GM21786 (cell line): ENCODE measurements at regions not wholly inside any gene's neighbourhood (a gene's known extent, or its start where the extent isn't known, plus 50 kb on each side); places are given as distances from the start of the nearest gene placed in this dataset.

Experiments used
- ATAC-seq: cut with Tn5 transposase; IDR thresholded peaks from one replicate; pipeline ENCODE4 v1.9.1; 2021; ENCODE audit not compliant: unreplicated experiment

DNA sequence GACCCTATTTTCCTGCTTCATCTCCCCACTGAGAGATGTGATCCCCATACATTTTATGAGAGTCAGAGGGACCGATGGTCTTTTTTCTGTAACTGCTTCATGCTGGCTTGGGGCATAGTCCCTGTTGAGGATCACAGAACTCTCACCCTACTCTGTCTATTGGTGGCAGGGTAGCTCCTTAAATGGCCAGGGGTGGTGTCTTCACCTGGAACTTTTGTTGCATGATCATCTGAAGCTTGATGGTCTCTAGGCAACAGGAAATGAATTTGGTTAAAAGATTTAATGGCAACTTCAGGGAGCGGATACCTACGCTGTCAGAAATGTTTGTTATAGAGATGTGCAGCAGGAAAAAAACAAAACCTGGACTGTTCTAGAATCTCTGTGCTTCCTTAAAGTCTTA lies 87.0 kb upstream of the GLIS3 start:
- no peak for ATAC-seq

GRCh38 chr9:4384750-4385149 lies 84.9 kb upstream of the GLIS3 start:
- ATAC-seq = no peak

DNA sequence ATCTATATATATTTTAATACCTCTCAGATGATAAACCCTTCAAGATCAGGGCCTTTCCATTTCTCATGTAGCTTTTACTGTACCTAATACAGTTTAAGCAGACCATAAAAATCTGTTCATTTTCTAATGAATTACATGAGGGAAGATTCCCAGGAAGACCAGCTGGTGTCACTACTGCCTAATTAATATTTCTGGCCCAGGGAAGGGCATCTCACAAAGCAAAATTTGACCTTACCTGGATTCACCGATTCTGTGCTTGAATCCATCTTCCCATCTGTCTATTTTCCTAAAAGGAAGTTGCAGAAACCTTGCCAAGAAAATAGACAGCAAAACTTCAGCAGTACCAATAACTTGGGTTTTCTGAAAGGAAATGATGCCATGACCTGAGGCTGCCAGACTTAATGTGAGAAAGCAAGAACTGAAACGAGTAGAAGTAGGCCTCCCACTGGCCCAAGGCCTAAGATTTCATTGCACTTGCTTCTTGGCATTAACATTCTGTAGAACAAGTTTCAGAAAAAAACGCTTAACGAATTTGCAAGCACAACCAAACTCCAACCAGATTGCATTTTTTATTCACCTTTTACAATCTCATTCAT lies 83.0 kb upstream of the GLIS3 start:
- peak; percentile 70 for ATAC-seq

- no peak for ATAC-seq
Observed at GRCh38 chr9:4381744-4382143, 81.9 kb upstream of the GLIS3 start.

- ATAC-seq = no peak
Observed at GRCh38 chr9:4380406-4380805, 80.5 kb upstream of the GLIS3 start.

- no peak for ATAC-seq
Observed at GRCh38 chr9:4375424-4376200, 75.7 kb upstream of the GLIS3 start.

- ATAC-seq = no peak
Observed at GRCh38 chr9:4371108-4371507, 71.2 kb upstream of the GLIS3 start.

DNA sequence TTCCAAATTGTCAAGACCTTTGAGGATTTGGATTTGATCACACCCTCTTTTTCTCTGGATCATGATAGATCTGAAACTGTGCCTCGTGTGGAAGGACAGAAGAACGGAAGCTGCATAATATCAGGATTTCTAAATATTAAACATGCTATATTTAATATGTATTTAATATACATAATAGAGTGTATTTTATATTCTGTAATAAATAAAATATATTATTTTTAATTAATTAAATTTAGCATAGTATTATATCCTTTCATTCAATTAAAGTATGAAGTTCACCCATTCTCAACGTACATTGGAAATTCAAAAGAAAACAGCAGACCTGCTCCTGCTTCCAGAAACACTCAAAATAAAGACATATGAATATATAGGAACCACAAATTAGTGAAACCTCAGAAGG lies 70.6 kb upstream of the GLIS3 start:
- ATAC-seq = no peak

DNA sequence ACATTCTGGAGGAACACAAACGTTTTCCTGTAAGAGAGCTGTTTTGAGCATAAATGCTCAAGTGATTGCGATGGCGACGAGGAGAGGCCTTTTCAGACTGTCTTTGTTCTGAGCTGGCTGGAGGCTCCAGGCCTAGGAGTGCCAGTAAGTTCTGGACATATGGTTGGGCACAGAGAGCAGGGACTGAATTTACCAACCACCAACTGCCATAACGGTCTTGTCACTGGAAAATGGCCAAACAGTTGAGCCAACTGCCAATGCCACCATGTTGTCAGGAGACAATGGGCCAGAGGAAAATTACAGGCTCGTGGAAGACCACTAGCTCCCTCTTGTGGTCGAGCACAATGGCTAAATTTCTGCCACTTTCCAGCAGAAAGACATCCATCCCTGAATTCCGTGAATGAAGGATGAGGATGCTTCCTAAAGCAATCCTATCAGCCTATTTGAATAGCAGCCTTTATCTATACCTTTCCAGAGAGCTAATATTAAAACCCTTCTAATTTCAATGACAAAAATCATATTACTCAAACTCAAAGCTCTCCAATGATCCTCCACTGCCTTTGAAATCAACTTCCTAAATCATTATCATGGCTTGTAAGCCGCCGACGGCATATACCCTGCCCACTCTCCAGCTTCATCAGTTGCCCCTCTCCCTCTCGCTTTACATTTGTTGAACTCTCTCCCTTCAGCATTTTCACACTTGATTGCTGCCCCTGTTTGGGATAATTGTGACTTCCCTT lies 66.9 kb upstream of the GLIS3 start:
- no peak for ATAC-seq

DNA sequence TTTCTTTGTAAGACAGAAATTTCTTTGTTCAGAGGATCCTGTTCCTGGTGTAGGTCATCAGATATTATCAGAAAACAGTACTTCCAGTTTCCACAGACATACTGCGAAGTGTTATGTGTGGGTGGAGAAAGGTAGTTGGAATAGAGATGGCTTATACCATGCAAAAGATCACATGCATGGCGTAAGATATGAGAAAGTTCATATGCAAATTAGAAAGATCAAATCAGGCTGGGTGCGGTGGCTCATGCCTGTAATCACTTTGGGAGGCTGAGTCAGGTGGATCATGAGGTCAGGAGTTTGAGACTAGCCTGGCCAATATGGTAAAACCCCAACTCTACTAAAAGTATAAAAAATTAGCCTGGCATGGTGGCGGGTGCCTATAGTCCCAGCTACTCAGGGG lies 65.2 kb upstream of the GLIS3 start:
- ATAC-seq = no peak

GRCh38 chr9:4362281-4362680 lies 62.4 kb upstream of the GLIS3 start:
- no peak for ATAC-seq

GRCh38 chr9:4359016-4359415 lies 59.1 kb upstream of the GLIS3 start:
- ATAC-seq = no peak

DNA sequence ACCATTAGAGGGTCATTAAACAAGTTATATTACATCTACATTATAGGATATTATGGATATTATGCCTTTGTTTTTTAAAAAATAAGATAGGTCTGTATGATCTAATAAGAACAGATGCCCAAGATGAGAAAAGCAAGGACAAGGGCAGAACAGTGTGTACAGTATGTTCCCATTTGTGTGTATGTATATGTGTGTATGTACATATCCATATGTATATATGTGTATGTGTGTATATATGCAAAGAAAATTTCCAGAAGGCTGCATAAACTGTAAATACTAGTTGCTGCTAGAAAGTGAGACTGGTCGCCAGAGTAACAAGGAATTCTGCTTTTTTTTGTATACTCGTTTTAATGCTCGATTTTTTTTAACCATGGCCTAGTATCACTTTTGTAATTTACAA lies 58.1 kb upstream of the GLIS3 start:
- no peak for ATAC-seq

- no peak for ATAC-seq
Observed at GRCh38 chr9:4356306-4356705, 56.4 kb upstream of the GLIS3 start.

DNA sequence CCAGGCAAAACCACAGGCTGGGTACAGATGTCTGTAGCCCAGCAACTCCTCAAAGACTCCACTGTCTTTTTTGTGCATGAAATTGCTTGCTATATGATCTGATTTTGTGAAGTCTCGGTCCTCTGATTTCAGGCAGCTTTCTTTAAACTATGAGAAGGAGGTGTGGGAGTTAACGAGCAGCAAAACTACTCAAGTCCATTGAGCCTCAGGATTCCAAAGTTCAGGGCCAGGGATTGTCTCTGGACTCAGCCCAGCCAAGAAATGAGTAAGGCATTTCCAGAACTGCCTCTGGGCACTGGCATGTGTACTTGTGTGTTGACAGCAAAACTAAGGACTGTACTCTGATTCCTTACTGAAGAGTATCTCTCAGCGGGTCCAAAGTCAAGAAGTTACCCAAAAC lies 53.4 kb upstream of the GLIS3 start:
- ATAC-seq = no peak

GRCh38 chr9:4349816-4350418 lies 50.0 kb upstream of the GLIS3 start:
- ATAC-seq = no peak
